HG03460 (cell line): ENCODE measurements at regions not wholly inside any gene's neighbourhood (a gene's known extent, or its start where the extent isn't known, plus 50 kb on each side); places are given as distances from the start of the nearest gene placed in this dataset.

ENCODE experiments used
- ATAC-seq: cut with Tn5 transposase; IDR thresholded peaks from one replicate; pipeline ENCODE4 v1.9.1; 2021; ENCODE audit not compliant: unreplicated experiment

GRCh38 chr6:23002044-23002619 is 432.8 kb downstream of the HDGFL1 start:
- no peak for ATAC-seq

DNA sequence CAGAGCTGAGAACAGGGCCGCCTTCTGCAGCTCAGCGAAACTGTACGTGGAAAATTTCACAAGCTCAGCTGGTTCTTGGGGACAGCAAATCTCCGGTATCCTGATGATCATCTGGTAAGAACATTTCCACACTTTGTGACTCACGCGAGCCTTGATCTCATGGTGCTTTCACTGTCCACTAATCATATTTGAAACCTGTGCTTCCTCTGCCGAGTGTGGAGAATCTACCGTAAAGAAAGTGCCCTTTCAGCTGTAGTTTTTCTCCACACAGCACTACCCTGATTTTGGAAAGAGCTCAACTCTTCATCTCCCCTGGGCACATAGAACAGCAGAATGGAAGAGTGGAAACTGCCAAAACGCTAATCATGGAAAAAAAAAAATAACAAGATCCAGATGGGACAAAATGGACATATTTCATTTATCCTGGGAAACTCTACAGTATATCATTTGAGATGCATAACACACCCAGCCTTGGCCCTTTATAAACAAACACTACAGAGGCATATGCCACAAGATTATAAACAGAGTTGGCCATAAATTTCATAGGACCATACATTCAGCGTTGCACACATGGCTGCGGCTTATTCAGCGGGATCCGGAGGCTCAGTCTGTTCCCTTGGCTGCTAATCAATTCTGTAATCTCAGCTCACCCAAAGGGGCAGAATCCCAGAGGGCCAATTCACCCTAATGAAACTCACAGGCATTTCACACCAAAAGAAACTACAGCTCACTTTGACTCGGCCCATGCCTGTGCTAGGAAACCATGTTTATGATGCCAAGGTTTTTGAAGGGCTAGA is 434.5 kb downstream of the HDGFL1 start:
- ATAC-seq, result no peak

- ATAC-seq, result no peak
These were observed 437.3 kb downstream of the HDGFL1 start for GRCh38 chr6:23006656-23007055.

- ATAC-seq, result no peak
These were observed 442.2 kb downstream of the HDGFL1 start for GRCh38 chr6:23011615-23012014.

GRCh38 chr6:23013776-23014175 is 444.4 kb downstream of the HDGFL1 start:
- ATAC-seq, result no peak

DNA sequence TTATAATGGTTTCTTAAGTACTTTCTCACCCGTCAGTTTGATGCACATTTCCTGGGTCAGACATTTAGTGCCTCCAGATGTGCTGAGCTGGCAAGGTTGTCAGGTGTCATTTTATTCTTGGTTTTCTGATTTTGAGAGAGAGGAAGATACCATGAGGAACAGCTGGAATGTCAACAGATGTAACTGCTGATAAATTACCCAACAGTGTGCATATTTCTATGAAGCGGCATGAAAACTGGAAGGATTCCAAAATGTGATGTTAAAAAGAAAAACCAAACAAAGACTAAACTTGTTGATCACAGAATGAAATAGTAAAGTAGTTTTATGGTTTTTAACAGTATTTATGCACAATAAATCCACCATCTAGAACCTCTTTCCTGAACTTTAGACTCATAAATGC is 447.3 kb downstream of the HDGFL1 start:
- ATAC-seq, result no peak

DNA sequence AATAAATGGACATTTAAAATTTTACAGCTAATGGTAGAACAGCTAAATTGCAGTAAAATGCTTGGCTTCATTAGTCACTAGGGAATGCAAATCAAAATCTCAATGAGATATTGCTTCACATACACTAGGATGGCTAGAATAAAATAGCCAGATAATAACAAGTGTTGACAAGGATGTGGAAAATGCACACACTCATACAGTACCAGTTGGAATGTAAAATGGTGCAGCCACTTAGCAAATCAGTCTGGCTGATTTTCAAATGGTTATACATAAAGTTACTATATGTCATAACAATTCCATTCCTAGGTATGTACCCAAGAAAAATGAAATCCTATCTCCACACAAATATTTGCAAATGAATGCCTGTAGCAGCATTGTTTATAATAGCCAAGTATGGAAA is 452.1 kb downstream of the HDGFL1 start:
- no peak for ATAC-seq

- no peak for ATAC-seq
These were observed 457.9 kb downstream of the HDGFL1 start for GRCh38 chr6:23027281-23027680.

- ATAC-seq, result no peak
These were observed 462.6 kb downstream of the HDGFL1 start for GRCh38 chr6:23031986-23032385.

GRCh38 chr6:23034926-23035325 is 465.6 kb downstream of the HDGFL1 start:
- no peak for ATAC-seq

DNA sequence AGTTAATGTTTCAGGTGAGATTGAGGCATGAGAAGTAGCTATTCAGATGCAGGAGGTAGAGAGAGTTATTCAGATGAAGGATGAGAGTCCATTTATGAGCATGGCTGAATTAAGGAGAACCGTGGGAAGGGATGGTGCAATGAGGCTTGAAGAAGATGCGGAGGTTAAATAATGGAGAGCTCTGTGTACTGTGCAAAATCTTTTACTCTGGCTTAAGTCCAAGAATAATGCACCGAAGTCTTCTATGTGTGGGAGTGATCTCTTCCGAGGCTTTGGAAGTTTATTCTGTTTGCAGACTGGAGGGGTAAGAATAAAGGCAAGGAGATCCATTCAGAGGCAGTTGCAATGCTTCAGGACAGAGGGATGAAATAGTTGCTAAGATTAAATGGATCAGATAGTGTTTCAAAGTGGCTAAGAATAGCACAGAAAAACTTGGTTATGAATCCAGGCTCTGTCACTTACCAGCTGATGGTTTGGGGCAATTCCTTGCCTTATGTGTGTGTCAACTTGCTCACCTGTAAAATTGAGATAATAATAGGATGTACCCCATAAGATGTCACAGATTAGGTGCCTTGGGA is 467.1 kb downstream of the HDGFL1 start:
- ATAC-seq, result no peak

DNA sequence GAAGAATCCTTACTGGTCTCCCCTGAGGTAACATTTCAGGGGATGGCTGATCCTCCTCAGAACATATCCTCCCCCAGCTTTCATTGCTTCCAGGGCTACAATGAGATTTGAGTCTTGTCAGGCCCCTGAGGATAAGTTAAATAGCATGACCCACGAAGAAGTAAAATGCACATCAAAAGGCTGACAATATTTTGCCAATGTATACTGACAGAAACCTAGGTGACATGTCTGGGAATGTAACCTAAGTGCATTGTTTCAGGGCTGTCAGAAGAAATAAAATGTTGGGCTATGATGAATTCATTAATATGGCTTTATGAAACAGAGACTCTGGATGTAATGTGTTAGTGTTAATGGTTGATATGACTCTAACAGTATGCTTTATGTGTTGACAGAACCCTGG is 471.5 kb downstream of the HDGFL1 start:
- no peak for ATAC-seq

DNA sequence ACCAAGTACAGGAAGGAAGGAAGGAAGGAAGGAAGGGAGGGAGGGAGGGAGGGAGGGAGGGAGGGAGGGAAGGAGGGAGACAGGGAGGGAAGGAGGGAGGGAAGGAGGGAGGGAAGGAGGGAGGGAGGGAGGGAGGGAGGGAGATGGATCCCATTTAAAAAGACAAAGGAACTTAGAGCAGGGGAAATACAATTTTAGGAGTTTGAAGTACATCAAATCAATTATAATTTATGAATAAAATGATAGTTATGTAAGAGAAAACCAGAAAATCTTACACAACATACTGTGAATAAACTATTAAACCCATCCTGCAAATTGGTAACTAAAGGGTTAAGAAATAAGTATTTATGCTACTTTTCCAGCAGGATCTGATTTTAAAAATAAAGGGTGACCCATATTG is 475.9 kb downstream of the HDGFL1 start:
- no peak for ATAC-seq

GRCh38 chr6:23055523-23055922 is 486.2 kb downstream of the HDGFL1 start:
- no peak for ATAC-seq

DNA sequence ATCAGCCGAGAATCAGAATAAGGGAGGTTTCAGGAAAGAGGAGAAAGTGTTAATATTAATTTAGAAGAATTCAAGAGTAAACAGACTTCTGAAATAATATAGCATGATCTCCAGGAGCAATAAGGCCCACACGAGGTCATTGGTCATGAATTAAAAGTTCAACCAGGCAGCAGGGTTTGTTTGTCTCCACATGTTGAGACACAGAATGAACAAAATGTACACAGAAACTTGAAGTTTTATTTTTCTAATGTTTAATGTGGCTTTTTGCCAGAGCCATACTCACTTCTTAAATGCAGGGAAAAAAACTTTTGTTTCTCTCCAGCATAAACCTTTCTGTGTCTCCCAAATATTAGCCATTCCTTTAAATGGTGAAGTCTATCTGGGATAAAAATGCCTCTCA is 504.5 kb downstream of the HDGFL1 start:
- no peak for ATAC-seq

DNA sequence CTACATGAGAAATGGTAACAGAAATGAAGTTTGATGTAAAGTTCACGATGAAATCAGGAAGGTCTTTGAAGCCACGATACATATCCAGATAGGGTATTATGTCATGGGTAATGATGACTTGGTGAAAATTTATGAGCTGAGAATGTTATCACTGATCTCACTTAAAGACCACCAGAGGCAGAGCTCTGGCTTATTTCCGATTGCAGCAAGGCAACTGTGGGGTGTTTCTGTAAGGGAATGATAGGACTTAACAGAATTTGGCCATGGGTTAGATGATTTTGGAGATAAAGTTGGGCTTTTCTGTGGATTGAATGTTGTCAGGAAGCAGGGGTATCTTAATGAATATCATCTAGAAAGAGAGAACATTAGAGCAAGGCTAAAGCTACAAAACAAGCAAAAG is 508.4 kb downstream of the HDGFL1 start:
- ATAC-seq, result no peak

- ATAC-seq, result no peak
These were observed 512.3 kb downstream of the HDGFL1 start for GRCh38 chr6:23081701-23082100.

DNA sequence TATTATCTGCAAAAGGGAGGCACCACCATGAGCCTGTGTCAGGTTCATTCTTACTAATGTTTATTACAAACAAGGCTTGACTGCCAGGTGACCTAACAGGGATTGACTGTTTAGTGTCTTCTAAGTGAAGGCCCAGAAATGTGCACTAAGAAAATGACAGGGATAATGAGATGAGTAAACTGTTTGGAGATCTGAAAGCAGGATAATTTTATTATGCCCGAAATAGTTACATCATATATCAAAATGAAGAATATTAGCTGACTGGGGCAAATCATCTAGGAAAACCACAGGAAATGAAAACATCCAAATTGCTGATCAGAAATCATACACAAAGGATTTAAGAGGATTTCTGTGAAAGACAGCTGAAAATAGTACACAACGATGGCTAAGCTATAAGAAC is 516.7 kb downstream of the HDGFL1 start:
- ATAC-seq, result no peak

GRCh38 chr6:23087471-23087870 is 518.1 kb downstream of the HDGFL1 start:
- no peak for ATAC-seq

DNA sequence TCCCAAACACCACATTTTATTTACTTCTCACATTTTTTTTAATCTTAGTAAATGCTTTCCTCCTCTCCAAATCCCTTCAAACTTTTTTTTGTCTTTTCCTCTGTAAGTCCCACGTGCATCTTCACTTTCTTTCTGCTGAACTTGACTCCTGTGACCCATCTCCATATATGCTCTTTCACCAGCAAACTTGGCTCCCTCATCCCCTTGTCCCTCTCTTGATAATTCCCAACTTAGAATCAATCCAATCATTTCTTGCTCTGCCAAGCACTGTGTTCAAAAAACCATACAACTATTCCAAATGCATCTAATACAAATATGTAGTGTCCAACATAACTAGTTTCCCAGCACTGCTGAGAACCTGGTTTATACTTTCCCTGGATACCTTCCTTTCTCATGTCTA is 519.4 kb downstream of the HDGFL1 start:
- ATAC-seq, result no peak

DNA sequence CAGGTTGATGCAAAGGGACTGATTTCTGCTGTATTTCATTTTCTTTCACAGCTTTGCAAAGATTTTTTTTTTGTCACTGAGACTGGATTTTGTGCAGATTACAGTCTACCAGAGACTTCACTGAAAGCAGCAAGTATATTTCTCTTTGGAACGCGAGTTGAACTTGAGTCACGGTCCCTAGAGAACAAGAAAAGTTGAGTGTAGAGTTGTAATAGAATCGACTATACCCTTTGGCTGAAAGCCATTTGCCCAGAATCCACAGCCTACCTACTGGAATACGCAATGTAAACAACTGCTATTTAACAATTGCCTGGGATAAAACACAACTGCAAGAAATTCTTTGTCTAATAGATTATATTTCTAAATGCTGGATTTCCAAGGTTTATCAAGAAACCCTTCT is 520.6 kb downstream of the HDGFL1 start:
- ATAC-seq, result no peak

- no peak for ATAC-seq
These were observed 522.4 kb downstream of the HDGFL1 start for GRCh38 chr6:23091795-23092194.

GRCh38 chr6:23096876-23097275 is 527.5 kb downstream of the HDGFL1 start:
- ATAC-seq, result no peak
